ENCODE measurements at regions not wholly inside any gene's neighbourhood (a gene's known extent, or its start where the extent isn't known, plus 50 kb on each side); places are given as distances from the start of the nearest gene placed in this dataset.

GRCh38 chr4:3853388-3854035, 87.3 kb downstream of the ADRA2C start:
- no peak for DNase-seq

DNA sequence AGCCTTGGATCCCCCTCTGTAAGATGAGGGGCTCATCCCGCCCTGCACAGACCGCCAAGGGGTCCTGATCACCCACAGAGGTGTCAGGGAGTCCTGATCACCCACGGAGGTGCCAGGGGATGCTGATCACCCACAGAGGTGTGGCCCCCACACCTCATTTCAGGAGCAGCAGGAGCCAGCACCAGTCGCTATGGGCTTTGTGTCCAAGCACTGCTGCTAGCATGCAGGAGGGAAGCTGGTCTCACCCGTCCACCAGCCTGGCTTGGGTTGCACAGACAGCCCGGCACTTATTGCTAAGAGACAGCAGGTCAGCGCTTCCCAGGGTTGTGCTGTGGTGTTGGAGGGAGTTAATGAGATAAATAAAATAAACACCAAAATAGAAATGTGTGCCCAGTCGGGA, 88.5 kb downstream of the ADRA2C start:
- no peak for DNase-seq

- no peak for DNase-seq
These were observed 89.5 kb downstream of the ADRA2C start for GRCh38 chr4:3855646-3856045.

- no peak for DNase-seq
These were observed 90.5 kb downstream of the ADRA2C start for GRCh38 chr4:3856604-3857204.

DNA sequence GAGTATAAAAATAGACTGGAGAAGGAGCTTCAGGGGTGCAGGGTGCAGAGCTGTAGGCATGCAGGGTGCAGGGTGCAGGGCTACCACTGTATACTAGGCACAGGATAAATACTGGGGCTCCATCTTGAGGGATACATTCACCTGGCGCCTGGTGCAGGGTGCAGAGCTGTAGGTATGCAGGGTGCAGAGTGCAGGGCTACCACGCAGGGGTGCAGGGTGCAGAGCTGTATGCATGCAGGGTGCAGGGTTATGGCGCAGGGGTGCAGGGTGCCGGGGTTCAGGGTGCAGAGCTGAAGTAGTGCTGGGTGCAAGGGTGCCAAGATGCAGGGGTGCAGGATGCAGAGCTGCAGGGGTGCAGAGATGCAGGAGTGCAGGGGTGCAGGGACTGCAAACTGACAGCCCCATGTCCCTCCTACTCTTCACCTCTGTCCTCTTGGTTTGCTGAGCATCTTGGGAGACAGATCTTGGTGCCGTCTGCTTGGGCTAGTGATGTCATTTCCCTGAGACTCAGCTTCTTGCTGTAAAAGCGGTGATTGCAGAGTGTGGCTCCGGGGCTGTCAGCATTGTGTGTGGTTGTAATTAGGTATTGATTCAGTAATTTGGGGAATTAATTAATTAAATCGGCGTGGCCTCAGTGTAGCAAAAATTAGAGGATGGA, 91.2 kb downstream of the ADRA2C start:
- no peak for DNase-seq

- DNase-seq: no peak
These were observed 92.0 kb downstream of the ADRA2C start for GRCh38 chr4:3858046-3858730.

GRCh38 chr4:3858765-3859388, 92.7 kb downstream of the ADRA2C start:
- DNase-seq: no peak

GRCh38 chr4:3859571-3859970, 93.4 kb downstream of the ADRA2C start:
- DNase-seq: no peak

- no peak for DNase-seq
These were observed 94.1 kb downstream of the ADRA2C start for GRCh38 chr4:3860061-3860912.

DNA sequence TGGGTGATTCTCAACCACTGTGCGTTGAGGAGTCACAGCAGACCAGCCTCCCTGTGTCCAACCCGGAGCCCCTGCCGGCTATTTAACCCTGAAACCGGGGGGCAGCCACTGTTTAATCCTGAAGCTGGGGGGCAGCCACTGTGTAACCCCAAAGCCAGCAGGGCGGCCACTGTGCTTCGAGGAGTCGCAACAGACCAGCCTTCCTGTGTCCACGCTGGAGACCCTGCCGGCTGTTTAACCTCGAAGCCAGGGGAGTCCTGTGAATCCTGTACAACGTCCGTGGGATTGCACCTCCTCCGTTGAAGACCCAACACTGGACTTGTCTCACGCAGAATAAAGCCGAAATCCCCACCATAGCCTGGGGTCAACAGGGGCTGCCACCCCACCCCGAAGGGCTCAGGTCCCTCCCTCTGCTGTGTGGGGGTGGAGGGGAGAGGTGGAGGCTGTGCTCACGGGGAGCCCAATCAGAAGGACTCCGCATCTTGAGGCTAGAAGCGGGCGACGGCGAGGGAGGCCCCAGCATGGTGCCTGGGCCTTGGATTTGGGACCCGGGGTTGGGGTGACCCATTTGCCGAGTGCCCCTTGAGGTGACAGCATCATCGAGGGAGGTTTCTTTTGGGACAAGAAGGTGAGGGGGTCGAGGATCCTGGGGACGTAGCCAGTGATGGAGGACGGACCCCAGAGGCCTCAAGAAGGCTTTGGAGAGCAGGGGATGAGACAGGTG, 94.9 kb downstream of the ADRA2C start:
- DNase-seq: no peak

GRCh38 chr4:3861720-3862639, 95.8 kb downstream of the ADRA2C start:
- DNase-seq: no peak

DNA sequence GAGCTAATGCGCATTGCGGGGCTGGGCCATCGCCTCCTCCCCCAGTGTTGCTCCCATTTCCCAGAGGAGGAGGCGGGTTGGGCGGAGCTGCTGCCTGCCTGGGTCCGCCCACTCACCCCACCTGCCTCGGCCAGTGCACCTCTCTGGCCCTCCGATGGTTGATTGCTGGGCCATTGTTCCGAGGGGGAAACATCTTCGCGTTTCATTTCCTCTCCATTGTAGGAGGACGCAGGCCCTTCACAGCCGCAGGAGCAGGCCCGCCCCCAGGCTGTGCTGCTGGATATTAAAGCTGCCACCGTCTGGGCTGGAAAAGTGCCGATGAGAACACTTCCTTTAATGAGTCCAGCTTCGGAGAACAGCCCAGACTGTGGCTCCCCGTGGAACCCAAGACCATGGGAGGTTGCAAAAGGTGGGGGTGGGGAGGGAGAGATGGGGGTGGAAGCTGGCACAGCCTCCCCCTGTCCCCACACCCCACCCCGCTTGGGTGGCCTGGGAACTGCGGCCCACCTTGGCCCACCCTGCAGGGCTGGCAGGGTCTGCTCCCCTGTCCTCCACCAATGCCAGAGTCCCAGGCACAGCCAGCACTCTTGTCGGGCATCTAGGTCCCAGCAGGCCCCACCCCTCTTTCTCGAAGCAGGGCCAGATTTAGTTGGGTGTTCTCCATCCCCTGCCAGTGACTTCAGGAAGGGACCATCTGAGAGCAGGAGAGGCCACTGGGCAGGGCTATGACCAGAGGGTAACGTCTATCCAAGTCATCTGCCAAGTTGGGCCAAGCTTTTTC, 96.6 kb downstream of the ADRA2C start:
- peak; percentile 51 for DNase-seq

- DNase-seq: no peak
These were observed 97.9 kb downstream of the ADRA2C start for GRCh38 chr4:3863841-3864741.

- no peak for DNase-seq
These were observed 98.8 kb downstream of the ADRA2C start for GRCh38 chr4:3864742-3865721.

DNA sequence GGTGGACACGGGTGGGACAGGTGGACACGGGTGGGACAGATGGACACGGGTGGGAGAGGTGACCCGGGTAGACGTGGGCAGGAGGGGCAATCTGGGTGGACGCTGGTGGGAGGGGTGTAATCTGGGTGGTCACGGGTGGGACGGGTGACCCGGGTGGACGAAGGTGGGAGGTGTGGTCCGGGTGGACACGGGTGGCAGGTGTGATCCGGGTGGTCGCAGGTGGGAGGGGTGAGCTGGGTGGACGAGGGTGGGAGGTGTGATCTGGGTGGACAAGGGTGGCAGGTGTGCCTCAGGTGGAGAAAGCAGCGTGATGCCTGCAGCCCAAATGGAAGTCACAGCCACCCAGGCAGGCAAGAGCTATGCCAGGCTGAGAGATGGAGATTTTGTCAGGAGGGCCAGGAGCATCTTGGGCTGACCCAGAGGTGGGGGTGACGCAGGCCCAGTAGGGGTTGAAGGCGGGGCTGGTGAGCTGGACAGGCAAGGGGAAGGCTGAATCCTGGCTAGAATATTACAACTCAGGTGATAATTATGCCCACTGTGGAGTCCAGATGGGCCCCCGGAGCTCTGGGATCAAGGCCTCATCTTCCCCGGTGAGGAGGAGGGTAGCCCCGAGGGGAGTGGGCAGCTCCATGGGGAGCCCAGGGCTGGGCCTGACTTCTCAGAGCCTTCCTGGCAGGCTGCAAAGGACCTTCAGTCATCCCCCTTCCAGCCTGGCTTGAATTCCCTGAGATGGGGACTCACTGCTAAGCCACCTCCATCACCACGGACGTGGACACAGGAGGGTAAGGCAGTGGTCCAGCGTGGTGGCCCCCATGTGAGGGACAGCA, 100.0 kb downstream of the ADRA2C start:
- DNase-seq: no peak

DNA sequence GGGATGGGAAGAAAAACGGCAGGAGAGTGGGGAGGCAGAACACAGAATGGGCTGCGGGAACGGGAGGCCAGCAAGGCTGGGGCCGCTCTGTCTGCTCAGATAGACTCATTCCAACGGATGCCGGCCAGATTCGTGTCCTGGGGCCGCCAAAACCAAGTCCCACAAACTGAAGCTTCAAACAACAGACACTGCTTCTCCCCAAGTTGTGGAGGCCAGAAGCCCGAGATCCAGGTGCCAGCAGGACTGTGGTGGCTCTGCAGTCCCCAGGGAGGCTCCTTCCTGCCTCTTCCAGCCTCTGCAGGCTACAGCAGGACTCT, 100.6 kb downstream of the ADRA2C start:
- DNase-seq: no peak
